ENCODE measurements at regions not wholly inside any gene's neighbourhood (a gene's known extent, or its start where the extent isn't known, plus 50 kb on each side); places are given as distances from the start of the nearest gene placed in this dataset.

DNA sequence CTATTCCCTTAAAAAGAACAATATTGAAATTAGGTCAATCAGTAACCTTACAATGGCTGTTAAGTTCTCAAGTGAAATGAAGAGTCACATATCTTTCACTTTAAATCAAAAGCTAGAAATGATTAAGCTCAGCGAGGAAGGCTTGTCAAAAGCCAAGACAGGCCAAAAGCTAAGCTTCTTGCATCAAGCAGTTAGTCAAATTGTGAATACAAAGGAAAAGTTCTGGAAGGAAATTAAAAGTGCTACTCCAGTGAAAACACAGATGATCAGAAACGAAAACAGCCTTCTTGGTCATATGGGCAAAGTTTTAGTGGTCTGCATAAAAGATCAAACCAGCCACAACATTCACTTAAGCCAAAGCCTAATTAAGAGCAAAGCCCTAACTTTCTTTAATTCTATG is 402.6 kb upstream of the ZEB2 start:
- Histone ChIP-seq H3K79me2 (ENCODE audit: insufficient read depth, low read length) (no peaks in the 10 kb centered on the region), H4K20me1 (ENCODE audit: insufficient read depth) (no peaks in the 10 kb centered on the region), H3K36me3 (ENCODE audit: control insufficient read depth in 1 of 2, insufficient read depth in 2 of 2, low read length in 2 of 2) (no peaks in the 10 kb centered on the region), H3K9me2 (ENCODE audit: insufficient read depth) (no peaks in the 10 kb centered on the region), H3K4me3 (replicated peaks in 1 of 2; ENCODE audit: low read depth in 1 of 2, low read length in 2 of 2) (no peak overlapping the region), H3K4me1 (ENCODE audit: control insufficient read depth in 1 of 2, insufficient read depth in 2 of 2, low read length in 2 of 2) (no peaks in the 10 kb centered on the region), H3K9ac (ENCODE audit: low read length) (no peak overlapping the region), H3K27ac (ENCODE audit: low read depth, low read length) (no peak overlapping the region), H3K27me3 (ENCODE audit: insufficient read depth, low read length) (no peaks in the 10 kb centered on the region), H3K9me3 (ENCODE audit: control insufficient read depth in 1 of 2, insufficient read depth in 1 of 2, low read depth in 1 of 2, low read length in 2 of 2) (no peaks in the 10 kb centered on the region), H3K4me2 (ENCODE audit: low read length) (no peak overlapping the region), H2AFZ (ENCODE audit: low read depth, low read length, poor library complexity, severe bottlenecking) (no peak overlapping the region)
- intact Hi-C loops (cut with micrococcal nuclease) = no loop called here
- CTCF ChIA-PET = no interaction called here
- no peak for TF ChIP-seq POLR2AphosphoS5 (IDR thresholded peaks at IDR 0.05; ENCODE audit: low read depth, low read length)
- no peak for TF ChIP-seq CBX3 (IDR thresholded peaks at IDR 0.05; ENCODE audit: low read depth)
- TF ChIP-seq EGR1 (IDR thresholded peaks at IDR 0.05; ENCODE audit: low read depth) = no peak
- TF ChIP-seq TCF7L2 (IDR thresholded peaks at IDR 0.05; ENCODE audit: borderline replicate concordance, extremely low read depth, insufficient read depth, insufficient read length) = no peak
- TF ChIP-seq CEBPB (IDR thresholded peaks at IDR 0.05; ENCODE audit: low read depth) = no peak
- DNase-seq (ENCODE audit: low read depth, low spot score) = no peak
- POLR2A ChIA-PET = no interaction called here
- no peak for ATAC-seq
- no TSS peak for BruUV-seq (replicated peaks)
- RAD21 ChIA-PET (ENCODE audit: low non-redundant PET in 1 of 2, low total read pairs in 2 of 2, uncharacterized antibody in 2 of 2, unreplicated experiment in 2 of 2) = no interaction called here

DNA sequence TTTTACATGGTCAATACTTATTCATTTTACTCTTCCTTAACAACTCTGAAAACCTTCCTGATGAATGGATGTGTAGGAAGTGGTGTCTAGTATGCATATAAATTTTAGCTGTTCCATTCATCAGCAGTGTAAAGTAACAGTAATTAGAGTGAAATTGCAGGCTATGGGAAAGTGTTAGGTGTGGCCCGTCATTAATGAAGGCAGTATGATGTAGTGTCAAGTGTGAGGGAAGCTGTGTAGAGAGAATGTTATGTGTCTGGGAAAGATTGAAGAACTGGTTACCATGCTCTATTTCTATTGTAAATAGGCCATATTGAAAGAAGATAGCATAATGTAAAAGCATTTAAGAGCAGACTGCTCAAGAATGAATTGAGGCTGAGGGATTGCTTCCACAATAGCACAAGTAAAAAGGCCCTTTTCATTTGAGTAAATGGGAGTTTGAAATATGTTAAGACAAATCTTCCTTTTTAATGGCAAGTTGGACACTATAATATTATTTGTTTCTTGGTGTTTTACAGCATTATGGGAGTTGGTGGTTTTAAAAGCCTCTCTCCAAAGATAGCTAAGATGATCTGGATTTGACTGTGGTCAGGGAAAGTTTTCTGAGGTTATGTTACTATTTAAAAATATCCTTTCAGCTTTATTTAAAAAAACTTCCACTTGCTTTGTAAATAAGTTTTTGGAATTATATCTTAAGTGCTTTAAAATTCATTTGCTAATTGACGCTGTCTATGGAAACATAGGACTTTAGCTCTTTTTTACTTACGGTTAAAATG is 401.0 kb upstream of the ZEB2 start:
- no peaks in the 10 kb centered on the region for H3K9me2 ChIP-seq (ENCODE audit: insufficient read depth)
- no peaks in the 10 kb centered on the region for H3K9me3 ChIP-seq (ENCODE audit: control insufficient read depth in 1 of 2, insufficient read depth in 1 of 2, low read depth in 1 of 2, low read length in 2 of 2)
- ATAC-seq = no peak
- DNase-seq (ENCODE audit: low read depth, low spot score) = no peak
- H3K9ac ChIP-seq (ENCODE audit: low read length) = no peak overlapping the region
- POLR2A ChIA-PET = no interaction called here
- H3K4me2 ChIP-seq (ENCODE audit: low read length) = no peak overlapping the region
- no TSS peak for BruUV-seq (replicated peaks)
- H2AFZ ChIP-seq (ENCODE audit: low read depth, low read length, poor library complexity, severe bottlenecking) = no peak overlapping the region
- intact Hi-C loops (cut with micrococcal nuclease) = no loop called here
- H3K4me1 ChIP-seq (ENCODE audit: control insufficient read depth in 1 of 2, insufficient read depth in 2 of 2, low read length in 2 of 2) = no peaks in the 10 kb centered on the region
- H3K79me2 ChIP-seq (ENCODE audit: insufficient read depth, low read length) = no peaks in the 10 kb centered on the region
- no peaks in the 10 kb centered on the region for H3K36me3 ChIP-seq (ENCODE audit: control insufficient read depth in 1 of 2, insufficient read depth in 2 of 2, low read length in 2 of 2)
- no peaks in the 10 kb centered on the region for H4K20me1 ChIP-seq (ENCODE audit: insufficient read depth)
- RAD21 ChIA-PET (ENCODE audit: low non-redundant PET in 1 of 2, low total read pairs in 2 of 2, uncharacterized antibody in 2 of 2, unreplicated experiment in 2 of 2) = no interaction called here
- no peaks in the 10 kb centered on the region for H3K27me3 ChIP-seq (ENCODE audit: insufficient read depth, low read length)
- no peak overlapping the region for H3K27ac ChIP-seq (ENCODE audit: low read depth, low read length)
- no peak overlapping the region for H3K4me3 ChIP-seq (replicated peaks in 1 of 2; ENCODE audit: low read depth in 1 of 2, low read length in 2 of 2)
- CTCF ChIA-PET = no interaction called here
- TF ChIP-seq EZH2phosphoT487 (IDR thresholded peaks at IDR 0.05; ENCODE audit: borderline replicate concordance) (no peak), EZH2 (IDR thresholded peaks at IDR 0.05) (no peak), ZFX (IDR thresholded peaks at IDR 0.05) (no peak), SRF (IDR thresholded peaks at IDR 0.05; ENCODE audit: low read depth) (no peak), POLR2AphosphoS5 (IDR thresholded peaks at IDR 0.05; ENCODE audit: low read depth, low read length) (no peak), CBX3 (IDR thresholded peaks at IDR 0.05; ENCODE audit: low read depth) (no peak), SP1 (IDR thresholded peaks at IDR 0.05; ENCODE audit: low read depth) (no peak), FOSL1 (IDR thresholded peaks at IDR 0.05; ENCODE audit: low read depth) (no peak), YY1 (IDR thresholded peaks at IDR 0.05; ENCODE audit: extremely low read depth, insufficient replicate concordance, low read depth, low read length) (no peak), EGR1 (IDR thresholded peaks at IDR 0.05; ENCODE audit: low read depth) (no peak), ELF1 (IDR thresholded peaks at IDR 0.05; ENCODE audit: borderline replicate concordance, low read depth) (no peak)
- TF ChIP-seq, protein P1, sequence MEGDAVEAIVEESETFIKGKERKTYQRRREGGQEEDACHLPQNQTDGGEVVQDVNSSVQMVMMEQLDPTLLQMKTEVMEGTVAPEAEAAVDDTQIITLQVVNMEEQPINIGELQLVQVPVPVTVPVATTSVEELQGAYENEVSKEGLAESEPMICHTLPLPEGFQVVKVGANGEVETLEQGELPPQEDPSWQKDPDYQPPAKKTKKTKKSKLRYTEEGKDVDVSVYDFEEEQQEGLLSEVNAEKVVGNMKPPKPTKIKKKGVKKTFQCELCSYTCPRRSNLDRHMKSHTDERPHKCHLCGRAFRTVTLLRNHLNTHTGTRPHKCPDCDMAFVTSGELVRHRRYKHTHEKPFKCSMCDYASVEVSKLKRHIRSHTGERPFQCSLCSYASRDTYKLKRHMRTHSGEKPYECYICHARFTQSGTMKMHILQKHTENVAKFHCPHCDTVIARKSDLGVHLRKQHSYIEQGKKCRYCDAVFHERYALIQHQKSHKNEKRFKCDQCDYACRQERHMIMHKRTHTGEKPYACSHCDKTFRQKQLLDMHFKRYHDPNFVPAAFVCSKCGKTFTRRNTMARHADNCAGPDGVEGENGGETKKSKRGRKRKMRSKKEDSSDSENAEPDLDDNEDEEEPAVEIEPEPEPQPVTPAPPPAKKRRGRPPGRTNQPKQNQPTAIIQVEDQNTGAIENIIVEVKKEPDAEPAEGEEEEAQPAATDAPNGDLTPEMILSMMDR (IDR thresholded peaks at IDR 0.05 in 2 of 3, conservative IDR thresholded peaks at IDR 0.05 in 1 of 3; ENCODE audit: borderline replicate concordance in 1 of 3, insufficient read depth in 1 of 3, low read depth in 2 of 3, low read length in 2 of 3) = no peak
- TF ChIP-seq, protein P2, sequence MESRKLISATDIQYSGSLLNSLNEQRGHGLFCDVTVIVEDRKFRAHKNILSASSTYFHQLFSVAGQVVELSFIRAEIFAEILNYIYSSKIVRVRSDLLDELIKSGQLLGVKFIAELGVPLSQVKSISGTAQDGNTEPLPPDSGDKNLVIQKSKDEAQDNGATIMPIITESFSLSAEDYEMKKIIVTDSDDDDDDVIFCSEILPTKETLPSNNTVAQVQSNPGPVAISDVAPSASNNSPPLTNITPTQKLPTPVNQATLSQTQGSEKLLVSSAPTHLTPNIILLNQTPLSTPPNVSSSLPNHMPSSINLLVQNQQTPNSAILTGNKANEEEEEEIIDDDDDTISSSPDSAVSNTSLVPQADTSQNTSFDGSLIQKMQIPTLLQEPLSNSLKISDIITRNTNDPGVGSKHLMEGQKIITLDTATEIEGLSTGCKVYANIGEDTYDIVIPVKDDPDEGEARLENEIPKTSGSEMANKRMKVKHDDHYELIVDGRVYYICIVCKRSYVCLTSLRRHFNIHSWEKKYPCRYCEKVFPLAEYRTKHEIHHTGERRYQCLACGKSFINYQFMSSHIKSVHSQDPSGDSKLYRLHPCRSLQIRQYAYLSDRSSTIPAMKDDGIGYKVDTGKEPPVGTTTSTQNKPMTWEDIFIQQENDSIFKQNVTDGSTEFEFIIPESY (IDR thresholded peaks at IDR 0.05; ENCODE audit: extremely low read depth, insufficient replicate concordance, low read length) = no peak
- TF ChIP-seq, protein P3, sequence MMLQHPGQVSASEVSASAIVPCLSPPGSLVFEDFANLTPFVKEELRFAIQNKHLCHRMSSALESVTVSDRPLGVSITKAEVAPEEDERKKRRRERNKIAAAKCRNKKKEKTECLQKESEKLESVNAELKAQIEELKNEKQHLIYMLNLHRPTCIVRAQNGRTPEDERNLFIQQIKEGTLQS (IDR thresholded peaks at IDR 0.05) = no peak
- TF ChIP-seq, protein P4, sequence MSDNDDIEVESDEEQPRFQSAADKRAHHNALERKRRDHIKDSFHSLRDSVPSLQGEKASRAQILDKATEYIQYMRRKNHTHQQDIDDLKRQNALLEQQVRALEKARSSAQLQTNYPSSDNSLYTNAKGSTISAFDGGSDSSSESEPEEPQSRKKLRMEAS (IDR thresholded peaks at IDR 0.05) = no peak
